A549 (cell line): ENCODE measurements at regions not wholly inside any gene's neighbourhood (a gene's known extent, or its start where the extent isn't known, plus 50 kb on each side); places are given as distances from the start of the nearest gene placed in this dataset.

ENCODE experiments used
- ATAC-seq, 2 experiments: fragments of 200-7000 bp in 1 of 2; fragments of >200 bp in 1 of 2; cut with Nextera tagmentation in 1 of 2; cut with Tn5 transposase in 1 of 2; 3 replicates each; pipeline versions ENCODE4 v1.8.0 to v1.9.1; 2018 to 2020; ENCODE audit warnings: mild to moderate bottlenecking in 1 of 2, moderate library complexity in 1 of 2
- CTCF ChIA-PET: fragments of 300-600 bp; sonication (Branson Sonifier 250); formaldehyde crosslinking; extraction: SDS; loops from one replicate; lab custom pipeline; 2021; ENCODE audit warnings: antibody characterized with exemption, inconsistent platforms; lab: Yijun Ruan, JAX
- POLR2A ChIA-PET: fragments of 350-600 bp; formaldehyde crosslinking; extraction: SDS; loops from one replicate; lab custom pipeline; 2021; ENCODE audit warnings: antibody characterized with exemption, inconsistent platforms; lab: Yijun Ruan, JAX
- DNase-seq, 2 experiments: peaks; one replicate each; pipeline versions ENCODE4 v3.0.0 to v3.0.0-alpha.2; 2011 to 2016; ENCODE audit warnings: low read depth in 1 of 2, low spot score in 1 of 2
- FAIRE-seq: peaks from 2 replicates; lab custom pipeline; 2011; peaks lifted over from hg19 to GRCh38; lab: Jason Lieb, UNC
- H3K27ac ChIP-seq, 2 experiments: fragments of >200 bp; sonication (Bioruptor Twin); formaldehyde crosslinking; 3 replicates each; pipeline ENCODE4 v1.5.1; 2016 to 2017
- H3K4me1 ChIP-seq: fragments of >200 bp; sonication (Bioruptor Twin); formaldehyde crosslinking; 3 replicates; pipeline ENCODE4 v1.6.1; 2016
- H3K4me2 ChIP-seq: fragments of >200 bp; sonication (Bioruptor Twin); formaldehyde crosslinking; 3 replicates; pipeline ENCODE4 v1.6.1; 2016
- H3K4me3 ChIP-seq: fragments of >200 bp; sonication (Bioruptor Twin); formaldehyde crosslinking; 3 replicates; pipeline ENCODE4 v1.5.1; 2016
- H3K9me3 ChIP-seq: fragments of >200 bp; sonication (Bioruptor Twin); formaldehyde crosslinking; 3 replicates; pipeline ENCODE4 v1.6.1; 2016
- CBX8 ChIP-seq: fragments of 200-600 bp; sonication (generic); IDR thresholded peaks from 2 replicates; pipeline ENCODE4 v1.6.1; 2016
- CHD2 ChIP-seq: fragments of 150-350 bp; IDR thresholded peaks from 2 replicates; pipeline ENCODE4 v1.6.1; 2014; ENCODE audit warnings: low read length; ENCODE audit not compliant: partially characterized antibody
- EHMT2 ChIP-seq: fragments of 200-600 bp; sonication (generic); IDR thresholded peaks from 2 replicates; pipeline ENCODE4 v1.6.1; 2016; ENCODE audit warnings: antibody characterized with exemption, low read depth, mild to moderate bottlenecking, moderate library complexity
- FOSB ChIP-seq: fragments of 250-450 bp; sonication (Bioruptor Pico); IDR thresholded peaks from 2 replicates; pipeline ENCODE4 v1.5.0; 2020; ENCODE audit warnings: mild to moderate bottlenecking, moderate library complexity
- KDM1A ChIP-seq: fragments of 200-600 bp; sonication (generic); IDR thresholded peaks from 2 replicates; pipeline ENCODE4 v1.6.1; 2016; ENCODE audit warnings: low read depth, mild to moderate bottlenecking
- KDM5A ChIP-seq: fragments of 200-600 bp; sonication (generic); IDR thresholded peaks from 2 replicates; pipeline ENCODE4 v1.6.1; 2016; ENCODE audit warnings: antibody characterized with exemption, mild to moderate bottlenecking
- MYC ChIP-seq: IDR thresholded peaks from 2 replicates; pipeline ENCODE4 v1.6.1; 2012; ENCODE audit warnings: mild to moderate bottlenecking, inconsistent platforms, low read length, improper control_type of control experiment, borderline replicate concordance
- RNF2 ChIP-seq: fragments of 200-600 bp; sonication (generic); IDR thresholded peaks from 2 replicates; pipeline ENCODE4 v1.6.1; 2016; ENCODE audit warnings: low read depth, mild to moderate bottlenecking, antibody characterized with exemption, moderate library complexity, borderline replicate concordance
- ZFP36 ChIP-seq: fragments of 450-650 bp; IDR thresholded peaks from 2 replicates; pipeline ENCODE4 v1.6.1; 2014; ENCODE audit warnings: borderline replicate concordance; ENCODE audit not compliant: partially characterized antibody
- WGBS: methylation state at CpG from one replicate; pipeline ENCODE4 v1.1.6; 2017; ENCODE audit errors: missing lambda C conversion rate; 5-methylcytosine and 5-hydroxymethylcytosine counted together
- TF ChIP-seq, protein P1 (sequence below): IDR thresholded peaks from 2 replicates; pipeline ENCODE4 v1.6.1; 2012
- TF ChIP-seq, protein P2 (sequence below): fragments of 200-600 bp; sonication (generic); IDR thresholded peaks from 2 replicates; pipeline ENCODE4 v1.6.1; 2016; ENCODE audit warnings: antibody characterized with exemption, mild to moderate bottlenecking, moderate library complexity
- TF ChIP-seq, protein P3 (sequence below): fragments of 250-450 bp; sonication (Bioruptor Pico); IDR thresholded peaks from 2 replicates; pipeline ENCODE4 v1.5.0; 2021; ENCODE audit warnings: mild to moderate bottlenecking, moderate library complexity, borderline replicate concordance

DNA sequence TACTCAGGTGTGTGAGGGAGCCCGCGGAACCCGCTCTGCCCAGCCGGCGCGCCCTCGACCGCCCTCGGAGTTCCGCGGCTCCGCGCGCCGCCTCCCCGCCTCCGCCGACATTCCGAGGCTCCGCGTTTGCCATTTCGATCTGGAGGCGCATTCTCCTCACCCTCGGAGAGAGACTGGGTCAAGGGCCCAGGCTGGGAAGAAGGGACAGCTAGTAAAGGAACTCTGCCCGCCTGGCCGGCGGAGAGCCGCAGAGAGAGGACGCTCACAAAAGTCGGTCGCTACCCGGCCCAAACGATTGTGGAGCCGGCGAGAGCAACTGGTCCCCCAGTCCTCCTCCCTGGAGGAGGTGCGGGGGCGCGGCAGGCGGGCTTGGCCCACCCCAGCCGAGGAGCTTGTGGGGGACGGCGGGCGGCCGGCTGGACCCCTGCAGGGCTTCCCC, 74.5 kb upstream of the LEP start:
- Histone ChIP-seq H3K4me2 (peak overlapping the region; percentile 80), H3K4me3 (peak overlapping the region; percentile 50), H3K27ac (peak overlapping the region; percentile 51 to 75; a peak in 5 of 6 replicates), H3K9me3 (no peaks in the 10 kb centered on the region), H3K4me1 (peaks cover 25% of the 10 kb centered on the region)
- ATAC-seq (peak in 1 of 2 experiments; percentile 32; a peak in 3 of 6 replicates), DNase-seq (no peak), FAIRE-seq (no peak)
- 23% methylated on average over 25 of the region's 44 CpGs for WGBS
- ChIA-PET CTCF (interaction anchor here (0.8 to 6.7 kb wide), 2 partner anchors 12 to 30 kb away, joined by 3 to 33 read pairs; no protein-coding TSS in a partner anchor), POLR2A (no interaction called here)
- TF ChIP-seq MYC: no peak
- TF ChIP-seq, protein P1, sequence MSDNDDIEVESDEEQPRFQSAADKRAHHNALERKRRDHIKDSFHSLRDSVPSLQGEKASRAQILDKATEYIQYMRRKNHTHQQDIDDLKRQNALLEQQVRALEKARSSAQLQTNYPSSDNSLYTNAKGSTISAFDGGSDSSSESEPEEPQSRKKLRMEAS: no peak
- TF ChIP-seq CHD2: no peak
- TF ChIP-seq RNF2: peak; percentile 99
- TF ChIP-seq CBX8: peak; percentile 98; the same call in 1 of the 2 replicates
- TF ChIP-seq ZFP36: peak; percentile 37
- no peak for TF ChIP-seq KDM1A

DNA sequence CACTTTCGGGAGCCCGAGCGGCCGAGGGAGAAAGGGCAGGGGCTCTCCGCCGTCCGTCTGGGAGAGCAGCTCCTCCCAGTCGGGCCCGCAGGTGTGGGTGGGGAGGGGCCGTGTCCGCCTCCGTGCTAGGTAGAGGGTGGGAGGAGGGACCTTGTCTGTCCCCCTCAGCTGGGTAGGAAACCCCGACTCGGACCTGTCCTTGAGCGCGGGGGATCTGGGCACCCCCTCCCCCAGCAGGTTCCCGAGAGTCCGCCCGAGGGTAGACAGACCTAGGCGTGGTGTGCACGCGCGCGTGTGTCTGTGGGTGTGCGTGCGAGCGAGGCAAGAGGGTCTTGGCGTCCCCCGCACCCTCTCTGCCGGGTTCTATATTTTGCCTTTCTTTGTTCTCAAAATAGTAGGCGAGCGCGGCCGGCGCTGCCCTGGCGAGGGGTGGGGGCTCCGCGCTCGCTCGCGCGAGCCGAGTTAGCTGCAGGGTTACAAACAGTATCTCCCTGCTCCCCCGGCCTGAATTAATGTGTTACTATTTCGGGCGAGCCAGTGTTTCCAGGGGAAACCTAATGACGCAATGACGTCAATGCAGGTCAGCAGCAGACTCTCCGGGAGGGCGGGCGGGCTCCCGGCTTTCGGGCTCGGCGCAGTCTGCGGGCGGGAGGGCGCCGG, 73.9 kb upstream of the LEP start:
- Histone ChIP-seq H3K4me1 (peaks cover 25% of the 10 kb centered on the region), H3K4me3 (peak overlapping the region; percentile 50), H3K4me2 (peak overlapping the region; percentile 80), H3K9me3 (no peaks in the 10 kb centered on the region), H3K27ac (peak overlapping the region; percentile 51 to 75; a peak in 5 of 6 replicates)
- POLR2A ChIA-PET: no interaction called here
- peak; percentile 60 to 72 for DNase-seq
- ATAC-seq: peak; percentile 33 to 50
- WGBS: 0% methylated on average over 22 of the region's 59 CpGs
- CTCF ChIA-PET: interaction anchor here (0.8 to 6.7 kb wide), 2 partner anchors 13 to 30 kb away, joined by 3 to 33 read pairs; no protein-coding TSS in a partner anchor
- FAIRE-seq: no peak
- TF ChIP-seq MYC: no peak
- peak; percentile 82; the same call in 1 of the 2 replicates for TF ChIP-seq CBX8
- TF ChIP-seq RNF2: peak; percentile 91; the same call in 1 of the 2 replicates
- no peak for TF ChIP-seq FOSB (CRISPR knock-in tag)

DNA sequence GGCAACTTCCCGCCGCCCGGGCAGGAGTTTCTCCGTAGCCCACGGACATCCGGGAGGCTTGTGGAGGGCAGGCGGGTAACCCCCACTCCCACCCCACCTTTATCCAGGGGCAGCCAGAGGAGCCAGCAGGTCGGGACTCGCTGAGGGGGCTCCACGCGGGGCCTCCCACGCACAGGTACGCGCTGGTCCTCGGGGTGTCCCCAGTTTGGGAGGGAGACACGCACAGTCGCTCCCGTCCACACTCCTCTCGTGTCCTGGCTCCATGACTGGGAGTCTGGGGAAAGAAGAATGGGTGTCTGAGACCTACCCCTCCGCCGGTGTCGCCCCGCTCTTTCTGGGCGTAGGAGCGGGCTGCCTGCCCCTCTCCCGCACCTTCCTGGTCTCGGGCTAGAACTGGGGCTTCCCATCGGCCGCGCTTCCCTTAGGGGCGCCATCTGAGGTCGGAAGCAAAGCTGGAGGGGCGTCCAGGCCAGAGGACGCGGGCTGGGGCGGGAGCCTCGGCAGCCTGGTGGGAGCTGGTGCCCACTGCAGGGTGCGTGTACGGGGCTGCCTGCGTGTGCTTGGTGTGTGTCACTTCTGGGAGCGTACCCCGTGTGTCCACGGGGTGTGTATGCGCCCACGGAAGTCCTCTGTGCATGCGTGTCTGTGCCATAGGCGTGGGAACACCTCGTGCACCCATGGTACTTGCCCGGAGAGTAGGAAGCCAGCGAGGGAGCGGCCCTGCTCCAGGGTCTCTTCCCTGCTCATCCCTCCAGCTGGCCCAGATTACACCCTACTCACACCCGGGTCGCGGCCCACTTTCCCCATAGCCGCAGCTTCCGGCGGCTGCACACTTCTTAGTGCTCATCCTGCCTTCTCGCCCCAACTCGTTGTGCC, 73.0 kb upstream of the LEP start:
- POLR2A ChIA-PET: no interaction called here
- peak overlapping the region; percentile 50 for H3K4me3 ChIP-seq
- peak overlapping the region in 1 of 2 experiments; percentile 75; a peak in 4 of 6 replicates for H3K27ac ChIP-seq
- no peaks in the 10 kb centered on the region for H3K9me3 ChIP-seq
- CTCF ChIA-PET: interaction anchor here (0.8 to 6.7 kb wide), 3 partner anchors 29 to 41 kb away, joined by 3 to 33 read pairs (median 5); no protein-coding TSS in a partner anchor
- FAIRE-seq (no peak), DNase-seq (no peak), ATAC-seq (peak in 1 of 2 experiments; percentile 6; a peak in 3 of 6 replicates)
- H3K4me2 ChIP-seq: peak overlapping the region; percentile 80
- 36% methylated on average over 48 of the region's 59 CpGs for WGBS
- peaks cover 25% of the 10 kb centered on the region for H3K4me1 ChIP-seq
- TF ChIP-seq KDM5A (no peak), RNF2 (peak; percentile 22; the same call in 1 of the 2 replicates)

DNA sequence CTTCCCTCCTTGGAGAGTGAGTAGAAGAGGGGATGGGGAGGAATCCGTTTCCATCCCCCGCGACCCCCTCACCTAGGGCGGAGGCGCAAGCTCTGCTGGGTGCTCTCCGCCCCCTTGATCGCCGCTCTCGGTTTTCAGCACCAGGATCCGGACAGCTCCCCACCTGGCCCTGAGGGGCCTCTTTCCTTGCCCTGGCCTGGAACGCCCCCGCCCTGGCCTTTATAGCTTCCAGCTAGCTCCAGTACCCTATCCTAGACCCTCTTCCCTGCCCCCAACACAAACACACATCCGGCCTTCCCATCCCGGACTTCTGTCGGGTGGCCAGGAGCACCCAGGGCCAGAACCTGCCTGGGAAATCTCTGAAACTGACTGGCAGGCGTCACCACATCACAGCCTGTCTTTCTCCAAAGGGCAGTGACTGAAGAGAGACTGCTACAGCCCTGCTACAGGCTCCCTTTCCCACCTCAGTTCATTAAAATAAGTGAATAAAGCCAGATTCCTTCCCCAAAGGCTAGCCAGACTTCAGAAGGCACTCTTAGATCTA, 72.3 kb upstream of the LEP start:
- H3K4me1 ChIP-seq: peaks cover 24% of the 10 kb centered on the region
- WGBS: 15% methylated on average over 9 of the region's 16 CpGs
- peak overlapping the region; percentile 80; the same call in 1 of the 3 replicates for H3K4me2 ChIP-seq
- FAIRE-seq (no peak), DNase-seq (no peak), ATAC-seq (peak in 1 of 2 experiments; percentile 15; a peak in 3 of 6 replicates)
- CTCF ChIA-PET: interaction anchor here (0.8 to 6.7 kb wide), 4 partner anchors 10 to 40 kb away, joined by 3 to 33 read pairs (median 8); no protein-coding TSS in a partner anchor
- H3K9me3 ChIP-seq: no peaks in the 10 kb centered on the region
- H3K4me3 ChIP-seq: no peak overlapping the region
- no peak overlapping the region for H3K27ac ChIP-seq
- POLR2A ChIA-PET: no interaction called here
- TF ChIP-seq, protein P2, sequence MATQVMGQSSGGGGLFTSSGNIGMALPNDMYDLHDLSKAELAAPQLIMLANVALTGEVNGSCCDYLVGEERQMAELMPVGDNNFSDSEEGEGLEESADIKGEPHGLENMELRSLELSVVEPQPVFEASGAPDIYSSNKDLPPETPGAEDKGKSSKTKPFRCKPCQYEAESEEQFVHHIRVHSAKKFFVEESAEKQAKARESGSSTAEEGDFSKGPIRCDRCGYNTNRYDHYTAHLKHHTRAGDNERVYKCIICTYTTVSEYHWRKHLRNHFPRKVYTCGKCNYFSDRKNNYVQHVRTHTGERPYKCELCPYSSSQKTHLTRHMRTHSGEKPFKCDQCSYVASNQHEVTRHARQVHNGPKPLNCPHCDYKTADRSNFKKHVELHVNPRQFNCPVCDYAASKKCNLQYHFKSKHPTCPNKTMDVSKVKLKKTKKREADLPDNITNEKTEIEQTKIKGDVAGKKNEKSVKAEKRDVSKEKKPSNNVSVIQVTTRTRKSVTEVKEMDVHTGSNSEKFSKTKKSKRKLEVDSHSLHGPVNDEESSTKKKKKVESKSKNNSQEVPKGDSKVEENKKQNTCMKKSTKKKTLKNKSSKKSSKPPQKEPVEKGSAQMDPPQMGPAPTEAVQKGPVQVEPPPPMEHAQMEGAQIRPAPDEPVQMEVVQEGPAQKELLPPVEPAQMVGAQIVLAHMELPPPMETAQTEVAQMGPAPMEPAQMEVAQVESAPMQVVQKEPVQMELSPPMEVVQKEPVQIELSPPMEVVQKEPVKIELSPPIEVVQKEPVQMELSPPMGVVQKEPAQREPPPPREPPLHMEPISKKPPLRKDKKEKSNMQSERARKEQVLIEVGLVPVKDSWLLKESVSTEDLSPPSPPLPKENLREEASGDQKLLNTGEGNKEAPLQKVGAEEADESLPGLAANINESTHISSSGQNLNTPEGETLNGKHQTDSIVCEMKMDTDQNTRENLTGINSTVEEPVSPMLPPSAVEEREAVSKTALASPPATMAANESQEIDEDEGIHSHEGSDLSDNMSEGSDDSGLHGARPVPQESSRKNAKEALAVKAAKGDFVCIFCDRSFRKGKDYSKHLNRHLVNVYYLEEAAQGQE: peak; percentile 94
- TF ChIP-seq, protein P3, sequence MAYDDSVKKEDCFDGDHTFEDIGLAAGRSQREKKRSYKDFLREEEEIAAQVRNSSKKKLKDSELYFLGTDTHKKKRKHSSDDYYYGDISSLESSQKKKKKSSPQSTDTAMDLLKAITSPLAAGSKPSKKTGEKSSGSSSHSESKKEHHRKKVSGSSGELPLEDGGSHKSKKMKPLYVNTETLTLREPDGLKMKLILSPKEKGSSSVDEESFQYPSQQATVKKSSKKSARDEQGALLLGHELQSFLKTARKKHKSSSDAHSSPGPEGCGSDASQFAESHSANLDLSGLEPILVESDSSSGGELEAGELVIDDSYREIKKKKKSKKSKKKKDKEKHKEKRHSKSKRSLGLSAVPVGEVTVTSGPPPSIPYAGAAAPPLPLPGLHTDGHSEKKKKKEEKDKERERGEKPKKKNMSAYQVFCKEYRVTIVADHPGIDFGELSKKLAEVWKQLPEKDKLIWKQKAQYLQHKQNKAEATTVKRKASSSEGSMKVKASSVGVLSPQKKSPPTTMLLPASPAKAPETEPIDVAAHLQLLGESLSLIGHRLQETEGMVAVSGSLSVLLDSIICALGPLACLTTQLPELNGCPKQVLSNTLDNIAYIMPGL (CRISPR knock-in tag): no peak
- TF ChIP-seq EHMT2 (peak; percentile 90), CBX8 (peak; percentile 84; the same call in 1 of the 2 replicates)
